ENCODE measurements at regions not wholly inside any gene's neighbourhood (a gene's known extent, or its start where the extent isn't known, plus 50 kb on each side); places are given as distances from the start of the nearest gene placed in this dataset.

DNA sequence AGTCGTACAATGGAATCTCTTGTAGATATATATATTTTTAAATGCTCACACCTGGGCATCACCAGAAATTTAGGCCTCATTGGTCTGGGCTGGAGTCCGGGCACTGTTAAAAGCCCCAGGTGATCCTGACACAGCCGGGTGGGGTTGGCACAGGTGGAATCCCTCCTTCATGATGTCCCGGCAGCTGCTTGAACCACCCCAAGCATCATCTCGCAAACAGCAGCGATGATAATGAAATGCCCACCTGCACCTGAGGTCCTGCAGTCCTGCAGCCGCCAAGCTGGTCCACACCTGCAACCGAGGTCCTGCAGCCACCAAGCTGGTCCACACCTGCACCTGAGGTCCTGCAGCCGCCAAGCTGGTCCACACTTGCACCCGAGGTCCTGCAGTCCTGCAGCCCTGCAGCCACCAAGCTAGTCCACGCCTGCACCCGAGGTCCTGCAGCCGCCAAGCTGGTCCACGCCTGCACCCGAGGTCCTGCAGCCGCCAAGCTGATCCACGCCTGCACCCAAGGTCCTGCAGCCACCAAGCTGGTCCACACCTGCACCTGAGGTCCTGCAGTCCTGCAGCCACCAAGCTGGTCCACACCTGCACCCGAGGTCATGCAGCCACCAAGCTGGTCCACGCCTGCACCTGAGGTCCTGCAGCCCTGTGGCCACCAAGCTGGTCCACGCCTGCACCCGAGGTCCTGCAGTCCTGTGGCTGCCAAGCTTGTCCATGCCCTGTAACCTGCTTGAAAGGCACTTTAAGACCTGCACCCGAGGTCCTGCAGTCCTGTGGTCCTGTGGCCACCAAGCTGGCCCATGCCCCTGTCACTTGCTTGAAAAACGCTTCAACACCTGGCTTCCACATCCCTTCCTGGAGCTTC is 261.2 kb downstream of the DLL1 start:
- no peak for TF ChIP-seq GATA2 (IDR thresholded peaks at IDR 0.05; ENCODE audit: insufficient read depth, insufficient read length, low read depth, low read length)
- TF ChIP-seq FOS (IDR thresholded peaks at IDR 0.05; ENCODE audit: borderline replicate concordance, insufficient read depth, low read length), result no peak
- TF ChIP-seq MYC (IDR thresholded peaks at IDR 0.05; ENCODE audit: low read depth, low read length), result no peak
- TF ChIP-seq POLR2A (IDR thresholded peaks at IDR 0.05; ENCODE audit: low read depth, low read length), result no peak
- no peak for TF ChIP-seq EZH2 (IDR thresholded peaks at IDR 0.05; ENCODE audit: borderline replicate concordance, low read depth, low read length, severe bottlenecking)
- TF ChIP-seq JUN (IDR thresholded peaks at IDR 0.05; ENCODE audit: borderline replicate concordance, insufficient read depth, insufficient read length, low read depth), result no peak
- TF ChIP-seq, protein P1, sequence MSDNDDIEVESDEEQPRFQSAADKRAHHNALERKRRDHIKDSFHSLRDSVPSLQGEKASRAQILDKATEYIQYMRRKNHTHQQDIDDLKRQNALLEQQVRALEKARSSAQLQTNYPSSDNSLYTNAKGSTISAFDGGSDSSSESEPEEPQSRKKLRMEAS (IDR thresholded peaks at IDR 0.05; ENCODE audit: insufficient read depth, insufficient read length), result no peak
- no peak for TF ChIP-seq CTCF (IDR thresholded peaks at IDR 0.05; ENCODE audit: extremely low read depth in 1 of 2, insufficient read depth in 1 of 2, low read depth in 1 of 2, low read length in 2 of 2)
- no peak for TF ChIP-seq POLR2AphosphoS5 (IDR thresholded peaks at IDR 0.05; ENCODE audit: insufficient read depth, low read depth, low read length)
- no peaks in the 10 kb centered on the region for H3K9me1 ChIP-seq (replicated peaks; ENCODE audit: control insufficient read depth, extremely low read depth, insufficient read depth, low read length)
- H3K4me1 ChIP-seq (ENCODE audit: control insufficient read depth, extremely low read depth, insufficient read depth, low read length), result no peaks in the 10 kb centered on the region
- no peaks in the 10 kb centered on the region for H3K36me3 ChIP-seq (ENCODE audit: control insufficient read depth in 2 of 2, extremely low read depth in 1 of 2, insufficient read depth in 2 of 2, low read length in 2 of 2)
- CTCF ChIA-PET, result no interaction called here
- no peak for DNase-seq (ENCODE audit: low read depth, low spot score)
- H2AFZ ChIP-seq (ENCODE audit: low read depth, low read length), result no peak overlapping the region
- intact Hi-C loops (cut with micrococcal nuclease), result no loop called here
- dilution Hi-C loops (cut with MboI; ENCODE audit: extremely low pct_ligation_motif_present, low sequenced_read_pairs), result no loop called here
- no peaks in the 10 kb centered on the region for H3K79me2 ChIP-seq (ENCODE audit: control insufficient read depth, insufficient read depth, low read length)
- POLR2A ChIA-PET, result no interaction called here
- no peaks in the 10 kb centered on the region for H3K9me3 ChIP-seq (replicated peaks; ENCODE audit: control insufficient read depth, insufficient read depth, low read length)
- H3K9ac ChIP-seq (replicated peaks; ENCODE audit: extremely low read depth, insufficient read depth, low read length), result no peak overlapping the region
- H3K27ac ChIP-seq (ENCODE audit: insufficient read depth, low read depth, low read length), result no peak overlapping the region
- no peaks in the 10 kb centered on the region for H3K27me3 ChIP-seq (ENCODE audit: control insufficient read depth in 2 of 2, insufficient read depth in 2 of 2, low read length in 2 of 2)
- FAIRE-seq, result no peak
- no peak overlapping the region for H3K4me2 ChIP-seq (ENCODE audit: insufficient read depth, low read length)
- no TSS peak for BruUV-seq (replicated peaks)
- no peaks in the 10 kb centered on the region for H4K20me1 ChIP-seq (replicated peaks; ENCODE audit: control insufficient read depth, extremely low read depth, insufficient read depth, low read length)
- H3K4me3 ChIP-seq (replicated peaks in 1 of 3; ENCODE audit: insufficient read depth in 1 of 3, low read depth in 1 of 3, low read length in 3 of 3), result no peak overlapping the region
